ENCODE measurements at regions not wholly inside any gene's neighbourhood (a gene's known extent, or its start where the extent isn't known, plus 50 kb on each side); places are given as distances from the start of the nearest gene placed in this dataset.

GRCh38 chr3:188067932-188068331 lies 86.0 kb upstream of the LPP start:
- no peak for TF ChIP-seq REST (IDR thresholded peaks at IDR 0.05; ENCODE audit: insufficient read depth in 1 of 2, low read depth in 2 of 2, low read length in 2 of 2)
- no peak for TF ChIP-seq POLR2AphosphoS5 (IDR thresholded peaks at IDR 0.05; ENCODE audit: low read depth, low read length)
- no peak for TF ChIP-seq FOXP2 (optimal IDR thresholded peaks at IDR 0.05; ENCODE audit: borderline replicate concordance, extremely low read depth, extremely low read length, insufficient read depth)
- no peak for TF ChIP-seq SIN3A (IDR thresholded peaks at IDR 0.05; ENCODE audit: borderline replicate concordance, insufficient read depth, low read length)
- TF ChIP-seq TAF1 (IDR thresholded peaks at IDR 0.05; ENCODE audit: borderline replicate concordance, insufficient read depth, low read length): no peak

GRCh38 chr3:188068342-188068741 lies 85.6 kb upstream of the LPP start:
- TF ChIP-seq SIN3A (IDR thresholded peaks at IDR 0.05; ENCODE audit: borderline replicate concordance, insufficient read depth, low read length): no peak
- TF ChIP-seq POLR2AphosphoS5 (IDR thresholded peaks at IDR 0.05; ENCODE audit: low read depth, low read length): no peak
- TF ChIP-seq REST (IDR thresholded peaks at IDR 0.05; ENCODE audit: insufficient read depth in 1 of 2, low read depth in 2 of 2, low read length in 2 of 2): no peak
- no peak for TF ChIP-seq FOXP2 (optimal IDR thresholded peaks at IDR 0.05; ENCODE audit: borderline replicate concordance, extremely low read depth, extremely low read length, insufficient read depth)
- no peak for TF ChIP-seq TAF1 (IDR thresholded peaks at IDR 0.05; ENCODE audit: borderline replicate concordance, insufficient read depth, low read length)

- TF ChIP-seq FOXP2 (optimal IDR thresholded peaks at IDR 0.05; ENCODE audit: borderline replicate concordance, extremely low read depth, extremely low read length, insufficient read depth) (no peak), REST (IDR thresholded peaks at IDR 0.05; ENCODE audit: insufficient read depth in 1 of 2, low read depth in 2 of 2, low read length in 2 of 2) (no peak), TAF1 (IDR thresholded peaks at IDR 0.05; ENCODE audit: borderline replicate concordance, insufficient read depth, low read length) (no peak), SIN3A (IDR thresholded peaks at IDR 0.05; ENCODE audit: borderline replicate concordance, insufficient read depth, low read length) (no peak), POLR2AphosphoS5 (IDR thresholded peaks at IDR 0.05; ENCODE audit: low read depth, low read length) (no peak)
Observed at GRCh38 chr3:188071636-188072035, 82.3 kb upstream of the LPP start.

GRCh38 chr3:188076176-188076575 lies 77.8 kb upstream of the LPP start:
- no peak for TF ChIP-seq POLR2AphosphoS5 (IDR thresholded peaks at IDR 0.05; ENCODE audit: low read depth, low read length)
- TF ChIP-seq FOXP2 (optimal IDR thresholded peaks at IDR 0.05; ENCODE audit: borderline replicate concordance, extremely low read depth, extremely low read length, insufficient read depth): no peak
- TF ChIP-seq REST (IDR thresholded peaks at IDR 0.05; ENCODE audit: insufficient read depth in 1 of 2, low read depth in 2 of 2, low read length in 2 of 2): no peak
- TF ChIP-seq SIN3A (IDR thresholded peaks at IDR 0.05; ENCODE audit: borderline replicate concordance, insufficient read depth, low read length): no peak
- no peak for TF ChIP-seq TAF1 (IDR thresholded peaks at IDR 0.05; ENCODE audit: borderline replicate concordance, insufficient read depth, low read length)

Measured in PFSK-1 (cell line).